ENCODE measurements at regions not wholly inside any gene's neighbourhood (a gene's known extent, or its start where the extent isn't known, plus 50 kb on each side); places are given as distances from the start of the nearest gene placed in this dataset.

GRCh38 chr5:35305336-35306020 is 75.2 kb upstream of the PRLR start:
- Histone ChIP-seq H3K4me1 (peaks cover 0 to 39% (median 0%) of the 10 kb centered on the region in 3 donors), H3K9me3 (no peaks in the 10 kb centered on the region), H3K27me3 (no peaks in the 10 kb centered on the region), H3K36me3 (no peaks in the 10 kb centered on the region), H3K4me3 (no peak overlapping the region), H3K27ac (no peak overlapping the region)
- intact Hi-C loops (cut with DNase I): no loop called here
- DNase-seq: no peak
- TF ChIP-seq CTCF (IDR thresholded peaks at IDR 0.05) (no peak), POLR2A (IDR thresholded peaks at IDR 0.05) (no peak)
- WGBS, 2 donors: 36 to 55% methylated on average over 2 of the region's 2 CpGs

GRCh38 chr5:35304291-35304690 is 74.0 kb upstream of the PRLR start:
- Histone ChIP-seq H3K27me3 (no peaks in the 10 kb centered on the region), H3K4me1 (peaks cover 0 to 28% (median 0%) of the 10 kb centered on the region in 3 donors), H3K4me3 (no peak overlapping the region), H3K36me3 (no peaks in the 10 kb centered on the region), H3K27ac (no peak overlapping the region), H3K9me3 (no peaks in the 10 kb centered on the region)
- intact Hi-C loops (cut with DNase I): no loop called here
- TF ChIP-seq POLR2A (IDR thresholded peaks at IDR 0.05) (no peak), CTCF (IDR thresholded peaks at IDR 0.05) (no peak)
- no peak for DNase-seq
- 20 to 63% methylated on average over 1 of the region's 1 CpG for WGBS, 2 donors

GRCh38 chr5:35303152-35303551 is 72.9 kb upstream of the PRLR start:
- no peaks in the 10 kb centered on the region for H3K27me3 ChIP-seq
- H3K4me1 ChIP-seq: peaks cover 0 to 16% (median 0%) of the 10 kb centered on the region in 3 donors
- no peak overlapping the region for H3K4me3 ChIP-seq
- no peaks in the 10 kb centered on the region for H3K9me3 ChIP-seq
- WGBS, 2 donors: 23 to 56% methylated on average over 2 of the region's 2 CpGs
- DNase-seq: no peak
- no peak overlapping the region for H3K27ac ChIP-seq
- intact Hi-C loops (cut with DNase I): no loop called here
- no peaks in the 10 kb centered on the region for H3K36me3 ChIP-seq
- TF ChIP-seq POLR2A (IDR thresholded peaks at IDR 0.05) (no peak), CTCF (IDR thresholded peaks at IDR 0.05) (no peak)

GRCh38 chr5:35302544-35302943 is 72.3 kb upstream of the PRLR start:
- Histone ChIP-seq H3K27me3 (no peaks in the 10 kb centered on the region), H3K4me3 (no peak overlapping the region), H3K27ac (no peak overlapping the region), H3K4me1 (peaks cover 0 to 16% (median 0%) of the 10 kb centered on the region in 3 donors), H3K36me3 (no peaks in the 10 kb centered on the region), H3K9me3 (no peaks in the 10 kb centered on the region)
- TF ChIP-seq CTCF (IDR thresholded peaks at IDR 0.05) (no peak), POLR2A (IDR thresholded peaks at IDR 0.05) (no peak)
- no peak for DNase-seq
- intact Hi-C loops (cut with DNase I): no loop called here

GRCh38 chr5:35297755-35298154 is 67.5 kb upstream of the PRLR start:
- H3K9me3 ChIP-seq: no peaks in the 10 kb centered on the region
- no peaks in the 10 kb centered on the region for H3K36me3 ChIP-seq
- no peaks in the 10 kb centered on the region for H3K27me3 ChIP-seq
- intact Hi-C loops (cut with DNase I): no loop called here
- H3K4me1 ChIP-seq: no peaks in the 10 kb centered on the region
- no peak overlapping the region for H3K4me3 ChIP-seq
- TF ChIP-seq POLR2A (IDR thresholded peaks at IDR 0.05) (no peak), CTCF (IDR thresholded peaks at IDR 0.05) (no peak)
- DNase-seq: no peak
- WGBS, 2 donors: 83 to 94% methylated on average over 3 of the region's 3 CpGs
- no peak overlapping the region for H3K27ac ChIP-seq

Measured in esophagus squamous epithelium (tissue), 5 donors.